K562 (cell line): ENCODE measurements at regions not wholly inside any gene's neighbourhood (a gene's known extent, or its start where the extent isn't known, plus 50 kb on each side); places are given as distances from the start of the nearest gene placed in this dataset.

Experiments
- HMGN3 ChIP-seq: IDR thresholded peaks from 2 replicates; pipeline ENCODE4 v1.6.1; 2011; ENCODE audit warnings: borderline replicate concordance, low read depth, mild to moderate bottlenecking, mixed read lengths, low read length; ENCODE audit not compliant: insufficient read length; ENCODE audit errors: extremely low read depth
- NR1H2 ChIP-seq: sonication (generic); formaldehyde crosslinking; IDR thresholded peaks from 2 replicates; pipeline ENCODE4 v1.4.0; 2020; ENCODE audit warnings: mild to moderate bottlenecking, missing genetic modification reagents

- no peak for TF ChIP-seq NR1H2 (CRISPR knock-in tag)
- no peak for TF ChIP-seq HMGN3
These were observed 53.9 kb upstream of the ZNF730 start for GRCh38 chr19:23062921-23063320.
